Activated B cell treated with CpG ODN at 0.5 μM for 24 hours (primary cell): ENCODE measurements at regions not wholly inside any gene's neighbourhood (a gene's known extent, or its start where the extent isn't known, plus 50 kb on each side); places are given as distances from the start of the nearest gene placed in this dataset.
"Not testable (repeated sequence)": the region's sequence is repeated elsewhere in the genome, so short reads cannot be mapped to it uniquely, and the experiment has no call there.

Experiments used
- ATAC-seq: fragments of 200-7000 bp; cut with Tn5 transposase; one replicate; pipeline ENCODE4 v1.10.0; 2021; ENCODE audit warnings: low read depth, mild to moderate bottlenecking, moderate library complexity
- CTCF ChIA-PET: fragments of 350-600 bp; sonication (Branson Sonifier 250); formaldehyde crosslinking; loops from one replicate; lab custom pipeline; 2021; ENCODE audit warnings: antibody characterized with exemption; lab: Charles Lee
- POLR2A ChIA-PET: fragments of 350-600 bp; sonication (Branson Sonifier 250); formaldehyde crosslinking; loops from one replicate; lab custom pipeline; 2021; ENCODE audit warnings: antibody characterized with exemption; lab: Charles Lee
- DNase-seq: peaks from one replicate; pipeline ENCODE4 v3.0.0; 2022
- H3K27ac Mint-ChIP-seq: one replicate; pipeline ENCODE4 v1.8.0; 2020; ENCODE audit warnings: mixed read lengths
- H3K27me3 Mint-ChIP-seq: one replicate; pipeline ENCODE4 v1.8.0; 2021; ENCODE audit warnings: mixed read lengths
- H3K36me3 Mint-ChIP-seq: one replicate; pipeline ENCODE4 v1.8.0; 2021; ENCODE audit warnings: low read depth, mixed read lengths
- H3K4me1 Mint-ChIP-seq: one replicate; pipeline ENCODE4 v1.8.0; 2021; ENCODE audit warnings: mixed read lengths
- H3K4me3 Mint-ChIP-seq: one replicate; pipeline ENCODE4 v1.8.0; 2020; ENCODE audit warnings: mild to moderate bottlenecking, mixed read lengths
- H3K9me3 Mint-ChIP-seq: one replicate; pipeline ENCODE4 v1.8.0; 2020; ENCODE audit warnings: mixed read lengths
- CTCF ChIP-seq: fragments of 200-600 bp; IDR thresholded peaks from one replicate; pipeline ENCODE4 v1.8.0; 2022; ENCODE audit warnings: antibody characterized with exemption, mild to moderate bottlenecking
- intact Hi-C: fragments of 100-400 bp; cut with micrococcal nuclease; formaldehyde crosslinking; loops from one replicate; pipeline ENCODE4 v1.15.1; 2024

GRCh38 chr11:67788341-67788695 lies 113.9 kb upstream of the ALDH3B2 start:
- CTCF ChIA-PET, H3K27me3 Mint-ChIP-seq, H3K27ac Mint-ChIP-seq, DNase-seq, H3K4me3 Mint-ChIP-seq, ATAC-seq, H3K9me3 Mint-ChIP-seq, H3K36me3 Mint-ChIP-seq, intact Hi-C loops, H3K4me1 Mint-ChIP-seq, POLR2A ChIA-PET: not testable (repeated sequence)

- intact Hi-C loops, H3K9me3 Mint-ChIP-seq, DNase-seq, CTCF ChIA-PET, H3K4me1 Mint-ChIP-seq, H3K27ac Mint-ChIP-seq, POLR2A ChIA-PET, H3K36me3 Mint-ChIP-seq, H3K27me3 Mint-ChIP-seq, H3K4me3 Mint-ChIP-seq, ATAC-seq: not testable (repeated sequence)
Observed at GRCh38 chr11:67787681-67788340, 113.4 kb upstream of the ALDH3B2 start.

- H3K27me3 Mint-ChIP-seq = peaks cover 16% of the 10 kb centered on the region
- H3K4me1 Mint-ChIP-seq, H3K36me3 Mint-ChIP-seq, ATAC-seq, CTCF ChIA-PET, H3K27ac Mint-ChIP-seq, intact Hi-C loops, DNase-seq, H3K4me3 Mint-ChIP-seq, POLR2A ChIA-PET, H3K9me3 Mint-ChIP-seq: not testable (repeated sequence)
Observed at GRCh38 chr11:67781967-67782366, 107.5 kb upstream of the ALDH3B2 start.

GRCh38 chr11:67781506-67781905 lies 107.1 kb upstream of the ALDH3B2 start:
- POLR2A ChIA-PET, DNase-seq, CTCF ChIA-PET, intact Hi-C loops, H3K4me1 Mint-ChIP-seq, H3K4me3 Mint-ChIP-seq, H3K9me3 Mint-ChIP-seq, ATAC-seq, H3K36me3 Mint-ChIP-seq, H3K27ac Mint-ChIP-seq: not testable (repeated sequence)
- peaks cover 19% of the 10 kb centered on the region for H3K27me3 Mint-ChIP-seq

GRCh38 chr11:67780056-67780455 lies 105.6 kb upstream of the ALDH3B2 start:
- DNase-seq (no peak), ATAC-seq (no peak)
- Mint-ChIP-seq H3K4me1 (no peaks in the 10 kb centered on the region), H3K9me3 (no peaks in the 10 kb centered on the region), H3K4me3 (no peak overlapping the region), H3K27ac (no peak overlapping the region), H3K27me3 (peaks cover 23% of the 10 kb centered on the region), H3K36me3 (no peaks in the 10 kb centered on the region)
- intact Hi-C loops = no loop called here
- no peak for TF ChIP-seq CTCF
- POLR2A ChIA-PET = no interaction called here
- CTCF ChIA-PET = no interaction called here

- H3K4me1 Mint-ChIP-seq, H3K4me3 Mint-ChIP-seq, CTCF ChIA-PET, intact Hi-C loops, POLR2A ChIA-PET, H3K27ac Mint-ChIP-seq, H3K9me3 Mint-ChIP-seq, ATAC-seq, H3K36me3 Mint-ChIP-seq, DNase-seq: not testable (repeated sequence)
- H3K27me3 Mint-ChIP-seq = peaks cover 29% of the 10 kb centered on the region
Observed at GRCh38 chr11:67779189-67779875, 104.9 kb upstream of the ALDH3B2 start.

GRCh38 chr11:67776852-67777520 lies 102.6 kb upstream of the ALDH3B2 start:
- H3K36me3 Mint-ChIP-seq = no peaks in the 10 kb centered on the region
- no peak for ATAC-seq
- CTCF ChIA-PET = no interaction called here
- POLR2A ChIA-PET = no interaction called here
- H3K27ac Mint-ChIP-seq = no peak overlapping the region
- no peaks in the 10 kb centered on the region for H3K4me1 Mint-ChIP-seq
- H3K9me3 Mint-ChIP-seq = no peaks in the 10 kb centered on the region
- H3K4me3 Mint-ChIP-seq = no peak overlapping the region
- TF ChIP-seq CTCF = no peak
- no peak for DNase-seq
- H3K27me3 Mint-ChIP-seq = peaks cover 36% of the 10 kb centered on the region
- intact Hi-C loops = no loop called here

GRCh38 chr11:67774175-67774574 lies 99.8 kb upstream of the ALDH3B2 start:
- H3K9me3 Mint-ChIP-seq, ATAC-seq, H3K4me3 Mint-ChIP-seq, POLR2A ChIA-PET, CTCF ChIA-PET, DNase-seq, H3K36me3 Mint-ChIP-seq, H3K4me1 Mint-ChIP-seq, H3K27ac Mint-ChIP-seq, intact Hi-C loops: not testable (repeated sequence)
- peaks cover 29% of the 10 kb centered on the region for H3K27me3 Mint-ChIP-seq

- POLR2A ChIA-PET, intact Hi-C loops, H3K9me3 Mint-ChIP-seq, DNase-seq, H3K4me1 Mint-ChIP-seq, ATAC-seq, CTCF ChIA-PET, H3K36me3 Mint-ChIP-seq, H3K27ac Mint-ChIP-seq, H3K4me3 Mint-ChIP-seq: not testable (repeated sequence)
- peaks cover 24% of the 10 kb centered on the region for H3K27me3 Mint-ChIP-seq
Observed at GRCh38 chr11:67768001-67768730, 93.7 kb upstream of the ALDH3B2 start.

GRCh38 chr11:67761211-67761610 lies 86.8 kb upstream of the ALDH3B2 start:
- H3K27ac Mint-ChIP-seq, DNase-seq, H3K9me3 Mint-ChIP-seq, H3K4me3 Mint-ChIP-seq, intact Hi-C loops, ATAC-seq, CTCF ChIA-PET, H3K4me1 Mint-ChIP-seq, H3K36me3 Mint-ChIP-seq, POLR2A ChIA-PET: not testable (repeated sequence)
- peaks cover 23% of the 10 kb centered on the region for H3K27me3 Mint-ChIP-seq
